CD4-positive, alpha-beta T cell treated with Interferon gamma for 1 hour (primary cell): ENCODE measurements at regions not wholly inside any gene's neighbourhood (a gene's known extent, or its start where the extent isn't known, plus 50 kb on each side); places are given as distances from the start of the nearest gene placed in this dataset.
"Not testable (repeated sequence)": the region's sequence is repeated elsewhere in the genome, so short reads cannot be mapped to it uniquely, and the experiment has no call there.

ENCODE experiments used
- DNase-seq: peaks from one replicate; pipeline ENCODE4 v3.0.0-alpha.2; 2020

GRCh38 chr5:57653636-57654290 lies 171.2 kb upstream of the ACTBL2 start:
- DNase-seq: no peak

GRCh38 chr5:57651127-57651526 lies 168.5 kb upstream of the ACTBL2 start:
- no peak for DNase-seq

DNA sequence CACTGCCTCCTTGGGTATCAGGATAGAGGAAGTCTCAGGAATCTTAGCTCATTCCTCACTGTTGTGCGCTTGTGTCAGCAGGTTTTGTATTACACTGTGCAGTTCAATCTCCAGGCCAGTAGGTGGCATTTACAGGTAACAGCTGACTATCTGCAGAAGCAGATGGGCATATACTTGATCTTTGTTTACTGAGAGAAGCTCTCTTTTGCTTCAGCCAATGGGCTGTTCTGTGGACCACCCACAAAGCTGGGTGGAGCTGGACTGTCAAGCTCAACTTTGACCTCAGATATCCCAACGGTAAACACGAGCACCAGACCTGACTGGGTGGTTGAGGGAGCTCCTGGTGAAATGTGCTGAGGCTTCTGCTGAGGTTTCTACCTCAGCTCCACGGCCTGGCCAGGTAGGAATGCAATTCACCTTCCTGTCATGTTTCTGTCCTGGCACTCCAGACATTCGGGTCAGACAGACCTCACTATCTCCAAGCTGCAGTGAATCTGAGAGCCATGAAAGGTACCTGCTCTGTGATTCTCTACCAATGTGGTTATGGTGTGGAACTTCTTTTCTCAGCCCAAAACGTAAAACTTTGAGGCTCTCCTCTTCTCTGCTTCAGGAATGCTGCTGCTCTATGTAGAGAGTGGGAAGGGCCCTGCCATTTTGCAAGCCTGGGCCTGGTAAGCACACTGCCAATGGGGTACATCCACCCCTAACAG lies 167.9 kb upstream of the ACTBL2 start:
- DNase-seq: peak; percentile 1

GRCh38 chr5:57642698-57643097 lies 160.1 kb upstream of the ACTBL2 start:
- DNase-seq: no peak

- no peak for DNase-seq
Measured at GRCh38 chr5:57642066-57642465, 159.5 kb upstream of the ACTBL2 start.

DNA sequence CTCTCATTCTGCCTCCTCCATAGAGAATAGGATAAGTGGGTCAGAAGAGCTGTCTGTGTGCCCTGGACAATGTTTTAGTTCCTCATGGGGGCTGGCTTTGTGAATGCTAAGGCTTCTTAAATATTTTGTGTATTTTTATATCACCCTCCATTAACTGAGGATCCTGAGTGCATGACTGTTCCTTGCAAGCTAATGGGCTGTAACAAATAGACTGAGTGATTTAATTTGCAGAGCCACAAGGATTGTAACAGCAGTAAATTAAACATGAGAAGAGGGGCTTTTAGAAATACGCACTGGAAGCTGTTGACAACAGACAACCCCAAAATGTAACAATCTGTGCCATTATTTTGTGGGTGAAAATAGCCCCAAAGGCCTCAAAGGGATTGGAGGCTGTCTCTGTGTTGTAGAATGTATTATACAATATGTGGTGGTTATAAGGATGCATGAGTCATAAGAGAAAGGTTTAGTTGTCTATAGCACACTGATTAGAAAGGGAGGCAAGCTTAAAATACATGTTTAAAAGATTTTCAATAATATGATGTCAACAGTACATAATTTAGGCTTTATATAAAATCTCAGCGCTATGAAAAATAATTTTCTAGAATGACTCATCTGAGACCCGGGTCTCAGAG lies 152.7 kb upstream of the ACTBL2 start:
- no peak for DNase-seq

DNA sequence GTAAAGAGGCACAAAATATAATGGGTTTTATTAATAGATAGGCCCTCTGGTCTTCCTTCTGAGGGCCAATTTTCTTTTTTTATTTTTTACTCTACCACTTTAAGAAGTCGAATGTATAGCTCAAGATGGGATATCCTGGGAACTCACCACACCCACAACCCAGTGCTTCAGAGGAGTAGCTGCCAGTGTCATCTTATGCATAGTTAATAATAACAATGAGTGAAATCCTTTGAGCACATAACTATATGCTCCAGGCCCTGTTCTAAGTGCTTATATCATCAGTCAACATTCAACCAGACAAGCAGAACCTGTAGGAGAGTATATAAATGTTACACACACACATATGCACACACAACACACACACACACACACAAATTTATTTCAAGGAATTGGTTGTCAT lies 150.3 kb upstream of the ACTBL2 start:
- DNase-seq: no peak

DNA sequence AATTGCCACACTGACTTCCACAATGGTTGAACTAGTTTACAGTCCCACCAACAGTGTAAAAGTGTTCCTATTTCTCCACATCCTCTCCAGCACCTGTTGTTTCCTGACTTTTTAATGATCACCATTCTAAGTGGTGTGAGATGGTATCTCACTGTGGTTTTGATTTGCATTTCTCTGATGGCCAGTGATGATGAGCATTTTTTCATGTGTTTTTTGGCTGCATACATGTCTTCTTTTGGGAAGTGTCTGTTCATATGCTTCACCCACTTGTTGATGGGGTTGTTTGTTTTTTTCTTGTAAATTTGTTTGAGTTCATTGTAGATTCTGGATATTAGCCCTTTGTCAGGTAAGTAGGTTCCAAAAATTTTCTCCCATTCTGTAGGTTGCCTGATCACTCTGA lies 148.5 kb upstream of the ACTBL2 start:
- not testable (repeated sequence) for DNase-seq

DNA sequence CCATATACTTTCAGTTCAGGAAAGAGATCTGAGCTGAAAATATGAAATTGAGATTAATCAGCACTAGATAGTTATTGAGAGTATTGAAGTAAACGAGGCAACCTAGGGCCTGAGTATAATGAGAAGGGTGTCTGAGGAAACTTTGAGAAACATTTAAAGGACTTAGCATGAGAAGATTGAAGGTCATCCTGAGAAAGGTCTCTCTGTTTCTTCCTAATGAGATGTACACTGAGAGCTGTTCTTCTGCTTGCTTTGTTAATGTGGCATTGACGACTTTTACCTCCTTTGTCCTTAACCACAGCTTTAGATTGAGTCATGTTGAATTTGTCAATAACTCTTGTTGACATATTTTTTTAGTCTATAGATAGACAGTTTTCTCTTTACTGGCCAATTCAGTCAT lies 145.1 kb upstream of the ACTBL2 start:
- no peak for DNase-seq

- DNase-seq: no peak
Measured at GRCh38 chr5:57626703-57627102, 144.1 kb upstream of the ACTBL2 start.

- DNase-seq: no peak
Measured at GRCh38 chr5:57621624-57622023, 139.0 kb upstream of the ACTBL2 start.

- DNase-seq: no peak
Measured at GRCh38 chr5:57618767-57619381, 136.3 kb upstream of the ACTBL2 start.

GRCh38 chr5:57613741-57614140 lies 131.1 kb upstream of the ACTBL2 start:
- DNase-seq: no peak

DNA sequence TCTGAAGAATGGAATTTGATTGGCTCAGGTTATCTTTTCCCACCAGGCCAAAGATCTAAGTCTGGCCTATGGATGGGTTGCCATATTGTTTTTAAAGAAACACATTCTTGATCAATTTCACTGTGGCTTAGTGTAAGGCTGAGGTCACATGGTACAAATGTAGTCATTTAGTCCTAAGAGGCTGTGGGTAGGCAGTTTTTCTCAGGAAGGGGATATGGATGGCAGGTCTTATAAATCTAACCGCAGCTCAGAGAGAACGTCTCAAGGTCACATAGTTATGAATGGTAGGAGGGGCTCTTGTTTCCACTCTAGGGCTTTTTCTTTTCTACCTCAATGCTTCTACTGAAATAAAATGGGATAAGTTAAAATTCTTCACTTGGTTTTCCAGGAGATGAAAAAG lies 128.6 kb upstream of the ACTBL2 start:
- no peak for DNase-seq

DNA sequence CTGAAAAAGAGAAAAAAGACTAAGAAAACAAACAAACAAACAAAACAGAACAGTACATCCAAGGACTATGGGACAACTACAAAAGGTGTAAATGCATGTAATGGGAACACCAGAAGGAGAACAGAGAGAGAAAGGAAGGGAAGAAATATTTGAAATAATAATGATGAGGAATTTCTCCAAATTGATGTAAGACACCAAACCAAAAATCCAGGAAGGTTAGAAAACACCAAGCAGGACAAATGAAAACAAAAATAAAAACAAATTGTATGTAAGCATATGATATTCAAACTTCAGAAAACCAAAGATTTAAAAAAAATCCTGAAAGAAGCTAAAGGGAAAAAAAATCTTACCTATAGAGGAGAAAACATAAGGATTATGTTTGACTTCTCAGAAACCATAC lies 125.9 kb upstream of the ACTBL2 start:
- no peak for DNase-seq

GRCh38 chr5:57601996-57602395 lies 119.4 kb upstream of the ACTBL2 start:
- no peak for DNase-seq

GRCh38 chr5:57600321-57600720 lies 117.7 kb upstream of the ACTBL2 start:
- no peak for DNase-seq

GRCh38 chr5:57598756-57599155 lies 116.1 kb upstream of the ACTBL2 start:
- DNase-seq: no peak

DNA sequence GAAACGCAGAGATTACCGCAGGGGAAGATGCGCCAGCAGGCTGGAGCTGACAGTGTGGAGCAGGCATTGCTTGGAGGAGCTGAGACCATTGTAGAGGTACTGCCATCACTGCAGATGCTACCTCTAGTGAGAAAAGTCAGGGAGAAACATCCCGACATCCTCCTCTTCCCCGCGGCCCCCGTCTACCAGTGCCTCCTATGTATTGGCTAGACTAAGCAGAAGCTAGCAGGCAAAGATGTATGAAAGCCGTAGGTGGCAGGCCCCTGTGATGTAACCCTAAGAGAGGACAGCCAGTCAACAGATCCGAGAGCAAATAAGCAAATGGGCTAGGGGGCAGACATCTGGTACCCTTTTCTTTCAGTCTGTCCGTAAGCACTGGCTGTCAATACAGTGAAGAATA lies 115.5 kb upstream of the ACTBL2 start:
- DNase-seq: no peak

GRCh38 chr5:57595523-57595991 lies 112.9 kb upstream of the ACTBL2 start:
- DNase-seq: no peak

- no peak for DNase-seq
Measured at GRCh38 chr5:57594436-57594835, 111.8 kb upstream of the ACTBL2 start.

DNA sequence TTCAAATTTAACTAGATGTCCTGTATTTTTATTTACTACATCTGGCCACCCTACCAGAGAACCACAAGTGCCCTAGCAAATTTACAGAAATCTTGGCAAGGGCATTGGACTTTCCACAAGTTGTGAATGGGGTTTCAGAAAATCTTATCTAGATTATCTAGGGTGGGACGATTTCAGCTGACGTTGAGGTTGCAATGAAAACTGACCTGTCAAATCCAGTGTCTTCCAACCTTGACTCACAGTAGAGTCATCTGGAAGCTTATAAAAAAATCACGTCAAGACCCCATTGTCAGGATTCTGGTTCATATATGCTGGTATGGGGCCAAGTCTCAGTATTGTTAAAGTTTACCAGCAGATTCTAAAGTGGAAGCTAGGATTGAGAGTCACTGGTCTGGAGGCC lies 109.6 kb upstream of the ACTBL2 start:
- no peak for DNase-seq

GRCh38 chr5:57586649-57587048 lies 104.0 kb upstream of the ACTBL2 start:
- no peak for DNase-seq

- no peak for DNase-seq
Measured at GRCh38 chr5:57582578-57583070, 100.0 kb upstream of the ACTBL2 start.
